ENCODE measurements at regions not wholly inside any gene's neighbourhood (a gene's known extent, or its start where the extent isn't known, plus 50 kb on each side); places are given as distances from the start of the nearest gene placed in this dataset.

DNA sequence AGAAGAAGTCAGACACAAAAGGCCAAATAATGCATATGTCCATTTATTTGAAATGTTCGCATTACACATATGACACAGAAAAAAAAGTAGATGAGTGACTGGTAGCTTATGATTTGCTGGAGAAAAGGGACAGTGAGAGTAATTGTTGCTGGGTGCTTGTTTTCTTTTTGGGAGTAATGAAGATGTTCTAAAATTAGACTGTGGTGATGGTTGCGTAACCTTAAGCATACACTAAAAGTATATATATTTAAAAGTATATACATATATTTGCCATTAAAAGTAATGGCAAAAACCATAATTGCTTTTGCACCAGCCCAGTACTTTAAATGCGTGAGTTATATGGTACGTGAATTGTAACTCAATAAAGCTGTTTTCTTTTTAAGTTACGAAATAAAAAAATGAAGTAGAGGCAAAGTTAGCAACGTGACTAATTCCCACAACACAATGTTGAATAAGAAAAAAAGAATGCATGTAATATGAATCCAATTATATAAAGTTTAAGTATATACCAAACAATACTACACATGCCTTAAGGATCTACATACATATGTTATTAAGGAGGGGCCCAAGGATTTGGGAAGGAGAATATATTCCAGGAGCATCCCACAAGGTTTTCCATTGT lies 360.4 kb upstream of the CELF2 start:
- TF ChIP-seq, protein P1, sequence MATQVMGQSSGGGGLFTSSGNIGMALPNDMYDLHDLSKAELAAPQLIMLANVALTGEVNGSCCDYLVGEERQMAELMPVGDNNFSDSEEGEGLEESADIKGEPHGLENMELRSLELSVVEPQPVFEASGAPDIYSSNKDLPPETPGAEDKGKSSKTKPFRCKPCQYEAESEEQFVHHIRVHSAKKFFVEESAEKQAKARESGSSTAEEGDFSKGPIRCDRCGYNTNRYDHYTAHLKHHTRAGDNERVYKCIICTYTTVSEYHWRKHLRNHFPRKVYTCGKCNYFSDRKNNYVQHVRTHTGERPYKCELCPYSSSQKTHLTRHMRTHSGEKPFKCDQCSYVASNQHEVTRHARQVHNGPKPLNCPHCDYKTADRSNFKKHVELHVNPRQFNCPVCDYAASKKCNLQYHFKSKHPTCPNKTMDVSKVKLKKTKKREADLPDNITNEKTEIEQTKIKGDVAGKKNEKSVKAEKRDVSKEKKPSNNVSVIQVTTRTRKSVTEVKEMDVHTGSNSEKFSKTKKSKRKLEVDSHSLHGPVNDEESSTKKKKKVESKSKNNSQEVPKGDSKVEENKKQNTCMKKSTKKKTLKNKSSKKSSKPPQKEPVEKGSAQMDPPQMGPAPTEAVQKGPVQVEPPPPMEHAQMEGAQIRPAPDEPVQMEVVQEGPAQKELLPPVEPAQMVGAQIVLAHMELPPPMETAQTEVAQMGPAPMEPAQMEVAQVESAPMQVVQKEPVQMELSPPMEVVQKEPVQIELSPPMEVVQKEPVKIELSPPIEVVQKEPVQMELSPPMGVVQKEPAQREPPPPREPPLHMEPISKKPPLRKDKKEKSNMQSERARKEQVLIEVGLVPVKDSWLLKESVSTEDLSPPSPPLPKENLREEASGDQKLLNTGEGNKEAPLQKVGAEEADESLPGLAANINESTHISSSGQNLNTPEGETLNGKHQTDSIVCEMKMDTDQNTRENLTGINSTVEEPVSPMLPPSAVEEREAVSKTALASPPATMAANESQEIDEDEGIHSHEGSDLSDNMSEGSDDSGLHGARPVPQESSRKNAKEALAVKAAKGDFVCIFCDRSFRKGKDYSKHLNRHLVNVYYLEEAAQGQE (IDR thresholded peaks at IDR 0.05; ENCODE audit: low read depth): no peak
- no peak for TF ChIP-seq POLR2AphosphoS5 (IDR thresholded peaks at IDR 0.05; ENCODE audit: low read depth, low read length)
- no peak for TF ChIP-seq POLR2A (IDR thresholded peaks at IDR 0.05; ENCODE audit: borderline replicate concordance, extremely low read depth, insufficient read depth, insufficient read length)
- no peak for TF ChIP-seq RAD21 (IDR thresholded peaks at IDR 0.05; ENCODE audit: low read depth)
- no peak for TF ChIP-seq EGR1 (IDR thresholded peaks at IDR 0.05; ENCODE audit: low read depth)
- TF ChIP-seq, protein P2, sequence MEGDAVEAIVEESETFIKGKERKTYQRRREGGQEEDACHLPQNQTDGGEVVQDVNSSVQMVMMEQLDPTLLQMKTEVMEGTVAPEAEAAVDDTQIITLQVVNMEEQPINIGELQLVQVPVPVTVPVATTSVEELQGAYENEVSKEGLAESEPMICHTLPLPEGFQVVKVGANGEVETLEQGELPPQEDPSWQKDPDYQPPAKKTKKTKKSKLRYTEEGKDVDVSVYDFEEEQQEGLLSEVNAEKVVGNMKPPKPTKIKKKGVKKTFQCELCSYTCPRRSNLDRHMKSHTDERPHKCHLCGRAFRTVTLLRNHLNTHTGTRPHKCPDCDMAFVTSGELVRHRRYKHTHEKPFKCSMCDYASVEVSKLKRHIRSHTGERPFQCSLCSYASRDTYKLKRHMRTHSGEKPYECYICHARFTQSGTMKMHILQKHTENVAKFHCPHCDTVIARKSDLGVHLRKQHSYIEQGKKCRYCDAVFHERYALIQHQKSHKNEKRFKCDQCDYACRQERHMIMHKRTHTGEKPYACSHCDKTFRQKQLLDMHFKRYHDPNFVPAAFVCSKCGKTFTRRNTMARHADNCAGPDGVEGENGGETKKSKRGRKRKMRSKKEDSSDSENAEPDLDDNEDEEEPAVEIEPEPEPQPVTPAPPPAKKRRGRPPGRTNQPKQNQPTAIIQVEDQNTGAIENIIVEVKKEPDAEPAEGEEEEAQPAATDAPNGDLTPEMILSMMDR (IDR thresholded peaks at IDR 0.05 in 2 of 3, conservative IDR thresholded peaks at IDR 0.05 in 1 of 3; ENCODE audit: borderline replicate concordance in 1 of 3, insufficient read depth in 1 of 3, low read depth in 2 of 3, low read length in 2 of 3): no peak
- no peak for TF ChIP-seq EZH2 (IDR thresholded peaks at IDR 0.05)
- TF ChIP-seq CBX3 (IDR thresholded peaks at IDR 0.05; ENCODE audit: low read depth): no peak
- no peak for TF ChIP-seq SP1 (IDR thresholded peaks at IDR 0.05; ENCODE audit: low read depth)
- TF ChIP-seq ZNF274 (IDR thresholded peaks at IDR 0.05; ENCODE audit: low read depth, low read length): no peak
- no peak for TF ChIP-seq ELF1 (IDR thresholded peaks at IDR 0.05; ENCODE audit: borderline replicate concordance, low read depth)
- no peak for TF ChIP-seq ZFX (IDR thresholded peaks at IDR 0.05)

All from HCT116 (cell line).